ENCODE measurements at regions not wholly inside any gene's neighbourhood (a gene's known extent, or its start where the extent isn't known, plus 50 kb on each side); places are given as distances from the start of the nearest gene placed in this dataset.

DNA sequence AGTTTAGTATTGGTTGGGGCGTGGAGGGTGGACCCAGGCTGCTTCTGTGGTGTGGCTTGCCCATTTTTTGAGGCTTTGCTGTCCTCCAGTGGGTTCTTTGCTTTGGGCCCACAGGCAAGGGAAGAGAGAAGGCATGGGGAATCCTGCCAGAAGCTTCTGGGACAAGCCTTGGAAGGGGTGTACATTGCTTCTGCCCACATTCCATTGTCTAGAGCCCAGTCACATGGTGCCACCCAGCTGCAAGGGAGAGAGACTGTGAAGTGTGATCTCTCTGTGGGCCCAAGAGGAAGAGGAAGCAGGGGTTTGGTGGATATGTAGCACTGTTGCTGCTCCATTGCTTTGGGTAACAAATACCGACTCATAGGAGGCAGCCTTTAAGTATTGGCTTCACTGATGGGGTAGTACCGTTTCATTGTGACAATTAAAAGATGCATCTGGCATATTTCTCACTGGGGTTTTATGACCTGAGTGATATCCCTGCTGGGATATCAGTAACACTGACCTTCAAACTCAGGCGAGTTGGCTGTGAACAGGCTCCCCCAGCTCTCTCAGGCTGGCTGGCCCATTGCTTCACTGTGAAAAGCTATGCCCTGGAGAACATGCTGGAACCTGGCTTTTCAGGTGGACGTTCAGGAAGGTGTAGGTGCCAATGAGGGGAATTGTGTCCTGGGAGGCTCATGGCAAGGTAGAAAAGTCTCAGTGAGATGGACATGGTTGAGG lies 85.9 kb downstream of the CLDN34 start:
- no peaks in the 10 kb centered on the region for H3K79me2 ChIP-seq (ENCODE audit: insufficient read depth, low read length)
- H3K27ac ChIP-seq (ENCODE audit: low read length), result no peak overlapping the region

DNA sequence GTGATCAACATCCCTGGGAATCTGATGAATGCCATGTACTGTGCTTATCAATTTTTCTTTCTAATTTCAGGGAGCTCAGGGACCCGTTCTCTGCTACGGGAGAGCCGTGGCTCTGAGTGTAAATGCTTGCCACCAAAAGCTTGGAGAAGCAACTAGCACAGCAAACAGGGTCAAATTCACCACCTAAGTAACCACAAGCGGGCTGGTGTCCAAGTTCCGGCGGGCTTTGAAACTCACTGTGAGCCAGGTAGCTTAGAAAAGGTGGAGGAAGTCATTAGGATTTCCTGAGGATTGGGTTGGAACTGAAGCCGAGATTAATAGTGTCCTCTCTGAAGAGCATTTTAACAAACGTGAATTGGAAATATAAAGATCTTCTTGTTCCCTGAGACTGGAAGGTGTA lies 87.2 kb downstream of the CLDN34 start:
- TF ChIP-seq EZH2 (IDR thresholded peaks at IDR 0.05; ENCODE audit: borderline replicate concordance, low read depth, low read length, severe bottlenecking), result no peak
- TF ChIP-seq, protein P1, sequence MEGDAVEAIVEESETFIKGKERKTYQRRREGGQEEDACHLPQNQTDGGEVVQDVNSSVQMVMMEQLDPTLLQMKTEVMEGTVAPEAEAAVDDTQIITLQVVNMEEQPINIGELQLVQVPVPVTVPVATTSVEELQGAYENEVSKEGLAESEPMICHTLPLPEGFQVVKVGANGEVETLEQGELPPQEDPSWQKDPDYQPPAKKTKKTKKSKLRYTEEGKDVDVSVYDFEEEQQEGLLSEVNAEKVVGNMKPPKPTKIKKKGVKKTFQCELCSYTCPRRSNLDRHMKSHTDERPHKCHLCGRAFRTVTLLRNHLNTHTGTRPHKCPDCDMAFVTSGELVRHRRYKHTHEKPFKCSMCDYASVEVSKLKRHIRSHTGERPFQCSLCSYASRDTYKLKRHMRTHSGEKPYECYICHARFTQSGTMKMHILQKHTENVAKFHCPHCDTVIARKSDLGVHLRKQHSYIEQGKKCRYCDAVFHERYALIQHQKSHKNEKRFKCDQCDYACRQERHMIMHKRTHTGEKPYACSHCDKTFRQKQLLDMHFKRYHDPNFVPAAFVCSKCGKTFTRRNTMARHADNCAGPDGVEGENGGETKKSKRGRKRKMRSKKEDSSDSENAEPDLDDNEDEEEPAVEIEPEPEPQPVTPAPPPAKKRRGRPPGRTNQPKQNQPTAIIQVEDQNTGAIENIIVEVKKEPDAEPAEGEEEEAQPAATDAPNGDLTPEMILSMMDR (IDR thresholded peaks at IDR 0.05; ENCODE audit: borderline replicate concordance, extremely low read depth, low read length, poor library complexity, severe bottlenecking), result no peak
- H3K4me2 ChIP-seq (ENCODE audit: insufficient read depth, low read length), result no peak overlapping the region
- no peak for ATAC-seq (ENCODE audit: insufficient read depth, low read depth)
- no peak overlapping the region for H3K9ac ChIP-seq (ENCODE audit: low read depth, low read length)
- no peaks in the 10 kb centered on the region for H3K79me2 ChIP-seq (ENCODE audit: insufficient read depth, low read length)
- no peak overlapping the region for H2AFZ ChIP-seq (ENCODE audit: low read depth, low read length)
- no peaks in the 10 kb centered on the region for H3K4me1 ChIP-seq (ENCODE audit: insufficient read depth, low read length)
- H3K36me3 ChIP-seq (ENCODE audit: insufficient read depth, low read length), result no peaks in the 10 kb centered on the region
- no peaks in the 10 kb centered on the region for H3K27me3 ChIP-seq (ENCODE audit: insufficient read depth, low read length, poor library complexity)
- H3K4me3 ChIP-seq (ENCODE audit: low read depth in 1 of 2, low read length in 2 of 2), result no peak overlapping the region
- H3K9me3 ChIP-seq (ENCODE audit: insufficient read depth, low read length, severe bottlenecking), result no peaks in the 10 kb centered on the region
- no peak for DNase-seq
- 0 out of 2 replicates have a peak, but pooled peaks cover 6% of the 10 kb centered on the region for H4K20me1 ChIP-seq (ENCODE audit: insufficient read depth, low read length)
- no peak overlapping the region for H3K27ac ChIP-seq (ENCODE audit: low read length)

More for the DNA sequence above, 85.9 kb downstream of the CLDN34 start:
- Histone ChIP-seq H3K9me3 (ENCODE audit: insufficient read depth, low read length, severe bottlenecking) (no peaks in the 10 kb centered on the region), H3K4me1 (ENCODE audit: insufficient read depth, low read length) (no peaks in the 10 kb centered on the region), H4K20me1 (ENCODE audit: insufficient read depth, low read length) (0 out of 2 replicates have a peak, but pooled peaks cover 6% of the 10 kb centered on the region), H3K4me2 (ENCODE audit: insufficient read depth, low read length) (no peak overlapping the region), H3K4me3 (ENCODE audit: low read depth in 1 of 2, low read length in 2 of 2) (no peak overlapping the region), H3K27me3 (ENCODE audit: insufficient read depth, low read length, poor library complexity) (no peaks in the 10 kb centered on the region), H3K9ac (ENCODE audit: low read depth, low read length) (no peak overlapping the region), H2AFZ (ENCODE audit: low read depth, low read length) (no peak overlapping the region), H3K36me3 (ENCODE audit: insufficient read depth, low read length) (no peaks in the 10 kb centered on the region)
- DNase-seq, result no peak
- no peak for ATAC-seq (ENCODE audit: insufficient read depth, low read depth)
- TF ChIP-seq EZH2 (IDR thresholded peaks at IDR 0.05; ENCODE audit: borderline replicate concordance, low read depth, low read length, severe bottlenecking), result no peak
- TF ChIP-seq, protein P1 (IDR thresholded peaks at IDR 0.05; ENCODE audit: borderline replicate concordance, extremely low read depth, low read length, poor library complexity, severe bottlenecking), result no peak

DNA sequence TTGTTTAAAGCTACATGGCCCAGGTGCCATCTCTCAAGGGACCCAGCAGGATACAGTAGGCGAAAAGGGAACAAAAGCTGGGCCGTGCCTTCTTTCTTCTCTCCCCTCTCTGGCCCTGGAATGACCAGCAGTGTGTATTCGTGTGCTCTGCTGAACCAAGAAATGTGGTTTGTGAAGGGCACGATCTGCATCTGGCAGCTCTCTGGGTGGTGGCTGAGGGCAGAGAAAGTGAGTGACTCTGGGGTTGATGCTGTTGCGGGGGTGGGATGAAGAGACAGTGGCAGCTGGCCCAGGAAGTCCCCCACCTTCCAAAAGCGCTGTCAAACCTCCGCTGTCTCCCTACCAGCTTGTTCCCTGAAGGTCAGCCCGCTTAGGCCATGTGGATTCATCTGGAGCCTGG lies 88.3 kb downstream of the CLDN34 start:
- Histone ChIP-seq H3K4me2 (ENCODE audit: insufficient read depth, low read length) (no peak overlapping the region), H3K27ac (ENCODE audit: low read length) (no peak overlapping the region), H3K4me3 (ENCODE audit: low read depth in 1 of 2, low read length in 2 of 2) (no peak overlapping the region), H3K4me1 (ENCODE audit: insufficient read depth, low read length) (no peaks in the 10 kb centered on the region), H3K9ac (ENCODE audit: low read depth, low read length) (no peak overlapping the region), H4K20me1 (ENCODE audit: insufficient read depth, low read length) (0 out of 2 replicates have a peak, but pooled peaks cover 1% of the 10 kb centered on the region), H3K9me3 (ENCODE audit: insufficient read depth, low read length, severe bottlenecking) (no peaks in the 10 kb centered on the region), H3K36me3 (ENCODE audit: insufficient read depth, low read length) (no peaks in the 10 kb centered on the region), H2AFZ (ENCODE audit: low read depth, low read length) (no peak overlapping the region), H3K79me2 (ENCODE audit: insufficient read depth, low read length) (no peaks in the 10 kb centered on the region), H3K27me3 (ENCODE audit: insufficient read depth, low read length, poor library complexity) (no peaks in the 10 kb centered on the region)
- TF ChIP-seq EZH2 (IDR thresholded peaks at IDR 0.05; ENCODE audit: borderline replicate concordance, low read depth, low read length, severe bottlenecking), result no peak
- TF ChIP-seq, protein P1 (IDR thresholded peaks at IDR 0.05; ENCODE audit: borderline replicate concordance, extremely low read depth, low read length, poor library complexity, severe bottlenecking), result no peak
- DNase-seq, result no peak
- no peak for ATAC-seq (ENCODE audit: insufficient read depth, low read depth)
